HCT116 (cell line): ENCODE measurements at regions not wholly inside any gene's neighbourhood (a gene's known extent, or its start where the extent isn't known, plus 50 kb on each side); places are given as distances from the start of the nearest gene placed in this dataset.

Experiments used
- CBX3 ChIP-seq: IDR thresholded peaks from 2 replicates; pipeline ENCODE4 v1.6.1; 2012; ENCODE audit warnings: low read depth
- CEBPB ChIP-seq: IDR thresholded peaks from 2 replicates; pipeline ENCODE4 v1.6.1; 2012; ENCODE audit warnings: low read depth
- EGR1 ChIP-seq: IDR thresholded peaks from 2 replicates; pipeline ENCODE4 v1.6.1; 2012; ENCODE audit warnings: low read depth
- EZH2phosphoT487 ChIP-seq: fragments of 200-600 bp; IDR thresholded peaks from 2 replicates; pipeline ENCODE4 v1.6.1; 2018; ENCODE audit warnings: antibody characterized with exemption, borderline replicate concordance
- POLR2AphosphoS5 ChIP-seq: IDR thresholded peaks from 2 replicates; pipeline ENCODE4 v1.6.1; 2011; ENCODE audit warnings: mild to moderate bottlenecking, low read depth, low read length, moderate library complexity
- TF ChIP-seq, protein P1 (sequence below): IDR thresholded peaks from 2 replicates; pipeline ENCODE4 v1.6.1; 2012

DNA sequence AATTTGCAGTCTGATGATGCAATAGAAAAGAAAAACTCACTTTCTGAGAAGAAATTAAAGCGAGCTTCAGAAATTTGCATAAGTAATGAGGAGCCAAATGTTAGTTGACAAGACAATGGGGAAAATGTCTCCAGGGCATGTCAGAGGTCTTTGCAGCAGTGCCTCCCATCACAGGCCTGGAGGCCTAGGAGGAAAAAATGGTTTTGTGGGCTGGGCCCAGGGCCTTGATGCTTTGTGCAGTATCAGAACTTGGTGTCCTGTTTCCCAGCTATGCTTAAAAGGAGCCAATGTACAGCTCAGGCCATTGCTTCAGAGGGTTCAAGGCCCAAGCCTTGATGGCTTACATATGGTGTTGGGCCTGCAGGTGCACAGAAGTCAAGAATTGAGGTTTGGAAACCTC, 298.4 kb downstream of the SMARCA2 start:
- TF ChIP-seq EZH2phosphoT487: no peak
- no peak for TF ChIP-seq POLR2AphosphoS5
- TF ChIP-seq EGR1: no peak
- no peak for TF ChIP-seq CBX3
- TF ChIP-seq, protein P1, sequence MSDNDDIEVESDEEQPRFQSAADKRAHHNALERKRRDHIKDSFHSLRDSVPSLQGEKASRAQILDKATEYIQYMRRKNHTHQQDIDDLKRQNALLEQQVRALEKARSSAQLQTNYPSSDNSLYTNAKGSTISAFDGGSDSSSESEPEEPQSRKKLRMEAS: no peak
- TF ChIP-seq CEBPB: no peak
